Fibroblast of skin of right biceps (primary cell): ENCODE measurements at regions not wholly inside any gene's neighbourhood (a gene's known extent, or its start where the extent isn't known, plus 50 kb on each side); places are given as distances from the start of the nearest gene placed in this dataset.
"Not testable (repeated sequence)": the region's sequence is repeated elsewhere in the genome, so short reads cannot be mapped to it uniquely, and the experiment has no call there.

ENCODE experiments used
- DNase-seq: peaks from one replicate; pipeline ENCODE4 v3.0.0-alpha.2; 2013

DNA sequence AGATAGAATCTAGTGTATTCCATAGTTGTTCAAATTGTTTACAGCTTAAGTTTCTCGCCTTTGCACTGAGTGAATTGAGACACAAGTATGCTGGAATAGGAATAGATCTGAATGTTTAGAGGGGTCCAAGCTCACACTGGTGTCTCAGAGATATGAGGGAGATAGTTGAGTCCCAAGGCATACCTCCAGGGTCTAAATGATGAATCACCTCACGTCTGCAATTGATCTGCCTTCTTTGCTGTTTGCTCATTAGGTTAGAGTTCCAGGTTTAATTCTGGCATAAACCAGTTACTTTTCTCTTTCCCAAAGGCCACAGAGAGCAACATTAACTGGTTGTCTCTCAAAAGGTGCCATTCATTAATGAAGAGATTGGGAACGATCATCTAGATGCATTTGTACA, 106.3 kb upstream of the MME start:
- peak; percentile 47 for DNase-seq

DNA sequence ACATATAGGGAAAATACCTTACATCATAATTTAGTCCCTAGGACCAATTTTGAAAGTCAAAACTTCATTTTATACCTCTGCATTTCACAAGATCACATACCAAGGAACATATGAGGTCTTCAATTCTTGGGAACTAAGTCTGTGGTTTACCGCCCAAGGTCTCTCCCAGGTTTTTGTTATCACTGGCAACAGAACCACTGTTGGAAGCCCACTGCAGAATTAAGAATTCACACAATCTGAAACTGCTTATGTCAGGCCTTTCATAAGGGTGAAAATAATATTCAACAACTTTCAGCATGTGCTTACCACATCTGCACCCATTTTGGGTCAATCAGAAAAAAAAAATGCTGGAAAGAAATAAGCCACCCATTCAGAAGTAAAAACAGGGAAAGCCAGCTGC, 107.2 kb upstream of the MME start:
- peak; percentile 88 for DNase-seq

DNA sequence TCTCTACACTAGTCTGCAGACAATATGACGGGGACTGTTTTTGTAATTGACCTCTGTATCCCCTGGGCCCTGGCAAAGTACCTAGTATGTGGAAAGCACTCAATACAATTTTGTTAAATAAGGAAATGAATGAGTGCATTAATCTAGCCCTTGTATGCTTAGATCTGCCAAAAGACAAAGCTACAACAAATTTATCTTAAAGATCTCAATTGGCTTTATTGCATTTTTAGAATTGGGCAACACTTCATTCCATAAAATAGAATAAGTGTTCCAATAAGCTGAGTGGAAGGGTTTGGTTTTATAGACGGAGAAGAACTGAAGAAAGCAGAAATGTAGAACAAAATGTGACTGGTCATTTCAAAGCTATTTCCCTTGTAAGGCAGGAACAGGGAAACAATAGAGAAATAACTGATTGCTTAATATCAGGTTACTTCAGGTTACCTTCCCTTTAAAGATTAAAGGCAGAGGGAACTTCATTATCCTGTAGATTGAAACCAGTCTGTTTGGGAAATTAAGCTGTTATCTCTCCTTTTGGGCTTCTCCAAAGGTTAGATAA, 108.3 kb upstream of the MME start:
- peak; percentile 81 for DNase-seq

DNA sequence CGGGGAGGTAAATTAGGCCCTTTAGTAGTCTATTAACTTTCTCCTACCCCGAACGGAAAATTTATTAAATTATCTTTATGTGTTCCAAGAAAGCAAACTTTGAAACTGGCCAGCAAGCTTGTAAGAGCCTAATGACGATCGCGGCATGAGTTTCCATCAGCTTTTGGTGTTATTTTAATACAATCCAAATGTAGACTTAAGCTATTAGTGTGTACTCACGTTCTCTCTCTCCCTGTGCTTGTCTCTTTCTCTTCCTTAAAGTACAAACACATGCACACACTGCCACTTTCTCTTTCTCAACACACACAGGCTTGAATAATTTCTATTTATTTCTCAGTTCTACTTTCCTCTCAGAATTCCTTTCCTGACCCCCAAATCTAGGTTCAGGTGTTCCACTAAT, 108.8 kb upstream of the MME start:
- peak; percentile 49 for DNase-seq

DNA sequence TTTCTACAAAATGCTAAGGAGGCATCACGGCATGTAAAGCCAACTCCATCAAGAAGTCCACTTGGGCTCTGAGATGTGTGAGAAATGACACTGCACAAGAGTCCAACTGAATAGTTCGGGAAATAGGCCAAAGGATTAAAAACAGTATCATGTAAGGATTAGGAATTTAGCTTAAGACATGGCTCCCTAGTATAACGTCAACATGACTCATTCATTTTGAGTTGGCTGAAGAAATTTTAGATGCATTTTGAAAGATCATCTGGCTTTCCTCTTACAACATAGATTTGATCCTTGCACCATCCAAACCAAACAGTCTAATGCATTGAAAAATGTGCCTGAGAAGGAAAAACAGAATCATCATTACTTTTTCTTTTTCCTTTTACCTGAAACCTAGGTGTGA, 109.3 kb upstream of the MME start:
- DNase-seq = peak; percentile 92

DNA sequence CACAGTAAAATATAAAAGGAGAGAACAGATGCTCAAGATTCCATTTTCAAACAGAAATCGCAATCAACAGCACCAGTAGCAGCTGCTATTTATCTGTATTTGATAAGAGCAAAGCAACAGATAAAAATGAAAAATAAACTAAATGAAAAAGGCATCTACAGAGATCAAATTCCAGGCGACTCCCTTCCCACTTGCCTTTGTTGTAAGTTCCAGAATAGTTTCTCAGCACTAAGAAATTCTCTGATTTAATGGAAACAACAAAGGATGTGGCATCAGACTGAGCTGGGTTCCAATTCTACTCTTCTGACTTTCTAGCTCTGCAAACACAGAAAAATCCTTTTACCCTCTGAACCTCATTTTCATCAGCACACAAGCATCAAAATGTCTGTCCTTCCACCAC, 110.8 kb upstream of the MME start:
- no peak for DNase-seq

DNA sequence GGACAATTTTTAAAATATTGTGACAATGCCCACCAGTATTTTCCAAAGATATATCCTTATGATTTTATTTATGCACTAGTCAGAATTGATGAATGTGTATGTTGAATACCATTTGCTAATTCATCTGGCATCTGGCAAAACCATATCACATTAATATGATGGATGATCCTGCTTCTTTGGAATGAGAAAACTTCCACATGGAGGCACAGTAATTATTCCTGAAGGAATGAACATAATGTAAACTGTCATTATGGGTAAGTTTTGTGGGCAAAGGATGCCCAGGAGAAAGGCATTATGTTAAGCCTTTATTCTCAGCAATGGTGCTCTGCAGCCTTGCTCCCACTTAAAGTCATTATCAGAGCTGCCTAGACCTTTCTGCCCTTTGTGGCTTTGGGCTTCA, 113.0 kb upstream of the MME start:
- DNase-seq = peak; percentile 54

DNA sequence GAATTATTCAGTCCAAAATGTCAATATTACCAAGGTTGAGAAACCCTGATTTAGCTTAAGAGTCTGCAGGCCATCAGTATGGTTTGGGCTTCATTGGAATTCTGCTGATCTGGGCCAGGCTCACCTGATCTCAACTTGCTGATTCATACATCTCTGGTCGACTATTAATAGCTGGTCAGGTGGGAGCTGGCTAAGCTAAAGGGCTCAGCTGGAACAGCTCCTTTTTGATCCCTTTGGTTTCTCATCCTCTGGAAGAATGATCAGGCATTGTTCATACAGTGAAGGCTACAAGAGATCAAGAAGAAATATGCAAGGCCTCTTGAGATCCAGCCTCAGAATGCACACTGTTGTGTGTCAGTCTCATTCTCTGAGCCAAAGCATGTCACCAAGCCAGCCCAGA, 123.3 kb upstream of the MME start:
- DNase-seq = no peak

DNA sequence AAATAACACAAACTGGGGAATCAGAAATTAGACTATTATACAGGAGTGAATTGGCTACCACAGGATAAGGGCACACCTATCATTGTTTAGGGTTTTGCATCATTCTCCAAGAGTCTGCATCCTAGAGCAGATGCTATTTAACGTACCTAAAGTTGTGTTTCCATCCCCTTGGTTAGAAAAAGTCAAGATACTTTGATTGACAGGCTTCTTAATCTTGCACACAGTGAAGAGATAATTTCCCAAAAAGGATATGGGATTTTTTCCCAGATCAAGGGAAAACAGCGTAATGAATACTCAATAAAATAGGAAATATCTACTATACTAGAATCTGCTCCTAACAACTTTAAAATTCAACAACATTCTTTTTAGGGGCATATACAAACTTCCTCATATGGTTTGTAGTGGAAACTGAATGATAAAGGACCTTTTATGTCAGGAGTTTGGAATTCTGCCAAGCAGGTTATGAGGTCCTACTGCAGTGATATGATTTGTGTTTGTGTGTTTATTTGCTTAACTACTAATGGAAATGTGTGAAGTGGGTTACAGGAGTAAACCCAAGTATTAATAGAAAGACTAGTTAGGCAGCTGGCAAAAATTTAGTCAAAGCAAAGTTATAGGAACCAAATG, 124.1 kb upstream of the MME start:
- no peak for DNase-seq

DNA sequence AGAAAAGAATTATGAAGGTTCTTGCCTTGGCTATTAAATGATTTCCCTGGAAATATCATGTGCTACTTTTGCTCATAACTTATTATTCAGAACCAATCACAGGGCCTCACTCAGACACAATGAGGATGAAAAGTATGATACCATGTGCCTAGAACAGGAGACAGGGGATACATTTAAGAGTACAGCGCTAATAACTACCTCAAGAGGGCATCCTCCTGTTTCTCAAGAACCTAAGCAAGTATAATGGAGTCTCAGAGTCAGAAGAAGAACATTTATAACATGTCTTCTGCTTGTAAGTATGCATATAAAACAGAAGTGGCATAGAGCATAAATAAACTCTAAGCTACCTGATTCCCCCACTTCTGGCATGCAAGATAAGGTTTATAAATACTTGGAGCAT, 125.4 kb upstream of the MME start:
- peak; percentile 60 for DNase-seq

DNA sequence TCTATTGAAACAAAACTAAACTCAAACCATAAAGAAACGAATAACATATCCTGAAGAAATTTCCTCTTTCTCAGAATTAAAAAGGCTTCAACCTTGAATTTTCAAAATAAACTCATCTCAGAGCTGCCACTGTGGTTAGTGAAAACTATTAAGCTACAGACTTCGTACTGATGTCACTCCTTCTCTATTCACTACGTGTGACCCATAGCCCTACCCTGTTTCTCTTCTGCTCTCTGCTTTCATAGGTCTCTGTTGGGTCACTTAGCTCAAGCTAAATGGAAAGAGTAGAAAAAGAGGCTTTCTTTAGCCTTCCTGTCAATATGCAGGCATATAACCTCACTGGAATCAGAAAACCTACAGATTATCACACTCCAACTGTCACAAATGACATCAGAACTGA, 126.6 kb upstream of the MME start:
- no peak for DNase-seq

DNA sequence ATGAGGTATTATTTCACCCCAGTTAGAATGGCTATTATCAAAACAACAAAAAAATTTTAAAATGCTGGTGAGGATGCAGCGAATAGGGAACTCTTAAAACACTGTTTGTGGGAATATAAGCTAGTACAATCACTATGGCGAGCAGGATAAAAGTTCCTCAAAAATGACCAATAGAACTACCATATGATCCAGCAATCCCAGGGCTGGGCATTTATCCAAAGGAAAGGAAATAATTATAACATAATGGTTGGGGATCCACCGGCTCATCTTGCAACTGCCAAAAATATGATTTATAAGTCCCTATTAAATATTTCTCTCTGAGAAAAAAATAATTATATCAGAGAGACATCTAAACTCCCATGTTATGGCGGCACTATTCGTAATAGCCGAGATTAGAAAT, 127.6 kb upstream of the MME start:
- no peak for DNase-seq

DNA sequence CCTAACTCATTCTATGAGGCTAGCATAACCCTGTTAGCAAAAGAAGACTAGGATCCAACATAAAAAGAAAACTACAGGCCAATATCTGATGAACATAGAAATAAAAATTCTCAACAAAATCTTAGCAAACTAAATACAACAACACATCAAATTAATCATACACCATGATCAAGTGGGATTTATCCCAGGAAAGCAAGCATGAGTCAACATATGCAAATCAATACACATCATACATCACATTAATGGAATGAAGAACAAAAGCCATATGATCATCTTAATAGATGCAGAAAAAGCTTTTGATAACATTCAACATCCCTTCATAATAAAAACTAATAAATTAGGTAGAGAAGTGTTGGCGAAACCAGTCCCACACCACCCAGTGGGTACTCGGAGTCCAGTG, 136.1 kb upstream of the MME start:
- no peak for DNase-seq

DNA sequence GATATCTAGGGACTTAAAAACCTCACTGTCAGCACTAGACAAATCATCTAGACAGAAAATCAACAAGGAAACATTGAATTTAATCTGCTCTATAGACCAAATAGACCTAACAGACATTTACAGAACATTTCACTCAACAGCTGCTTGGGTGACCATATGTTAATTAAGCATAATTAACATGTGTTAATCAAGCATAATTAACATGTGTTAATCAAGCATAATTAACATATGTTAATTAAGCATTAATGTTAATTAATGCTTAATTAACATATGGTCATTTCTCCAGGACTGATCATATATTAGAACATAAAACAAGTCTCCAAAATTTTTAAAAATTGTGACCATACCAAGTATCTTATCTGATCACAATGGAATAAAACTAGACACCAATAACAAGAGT, 137.3 kb upstream of the MME start:
- no peak for DNase-seq

DNA sequence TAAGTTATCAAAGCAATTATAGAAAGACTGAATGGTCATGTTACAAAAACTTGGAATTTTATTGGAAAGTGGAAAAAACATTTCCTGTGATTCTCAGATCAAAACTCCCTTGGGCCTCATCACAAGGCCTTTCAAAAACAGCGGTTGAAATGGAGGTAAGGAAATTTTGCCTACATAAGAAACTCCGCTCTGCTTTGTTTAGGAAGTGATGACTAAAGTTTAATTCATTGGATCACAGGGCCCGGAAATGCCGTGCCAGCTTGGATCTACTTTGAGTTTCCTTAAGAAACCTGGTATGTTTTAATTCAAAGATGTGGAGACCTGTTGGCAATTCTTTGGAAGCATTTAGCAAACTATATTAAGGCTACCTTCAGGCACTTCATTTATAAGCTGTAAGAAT, 143.9 kb upstream of the MME start:
- no peak for DNase-seq

DNA sequence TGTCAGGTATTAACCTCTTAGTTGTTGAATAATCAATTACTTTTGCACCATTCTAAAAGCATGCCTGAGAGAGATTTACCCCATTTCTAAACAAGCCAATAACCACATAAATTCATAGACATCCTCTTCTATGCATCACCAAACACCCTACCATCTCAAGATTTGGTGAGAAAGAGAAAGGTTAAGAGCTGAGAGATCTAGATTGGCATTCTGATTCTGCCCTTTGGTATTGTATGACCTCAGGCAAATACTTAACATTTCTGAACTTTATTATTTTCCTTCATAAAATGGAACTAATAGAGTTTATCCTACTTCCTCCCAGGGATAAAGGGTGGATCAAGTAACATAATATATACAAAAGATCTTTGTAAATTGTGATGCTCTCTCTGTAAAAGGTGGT, 146.5 kb upstream of the MME start:
- DNase-seq = no peak

DNA sequence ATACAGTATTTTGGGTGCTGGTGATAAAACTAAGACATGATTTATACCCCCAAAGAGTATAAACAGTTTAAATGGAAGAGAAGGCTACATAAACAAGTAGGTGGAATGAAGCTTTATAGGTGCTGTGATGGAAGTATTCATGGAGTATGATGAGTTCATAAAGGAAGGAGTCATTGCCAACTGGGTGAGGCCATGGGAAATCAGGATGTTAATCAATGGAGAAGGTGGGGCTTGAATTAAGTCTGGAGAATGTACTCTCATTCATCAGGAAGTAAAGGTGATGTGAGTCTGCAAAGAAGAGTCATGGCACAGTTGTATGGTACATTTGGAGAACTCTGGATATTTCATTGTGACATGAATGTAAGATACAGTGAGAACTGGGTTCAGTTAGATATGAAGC, 147.5 kb upstream of the MME start:
- no peak for DNase-seq

DNA sequence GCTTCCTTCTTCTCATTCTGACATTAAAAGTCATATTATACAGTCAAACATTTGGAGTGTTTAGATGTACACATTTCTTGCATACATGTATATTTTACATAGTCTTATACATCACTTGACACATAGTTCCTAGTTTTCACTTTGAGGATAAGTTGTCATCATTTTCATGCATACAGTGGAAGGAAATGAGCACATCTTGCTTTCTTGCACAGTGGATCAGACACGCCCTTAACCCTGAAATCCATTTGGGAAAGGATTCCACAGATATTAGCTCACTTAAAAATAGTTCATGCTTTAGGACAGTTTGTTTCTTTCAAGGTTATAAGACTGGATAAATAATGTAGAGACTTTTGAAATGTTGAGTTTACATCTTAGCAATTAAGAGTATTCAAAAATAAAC, 148.6 kb upstream of the MME start:
- DNase-seq = peak; percentile 59

DNA sequence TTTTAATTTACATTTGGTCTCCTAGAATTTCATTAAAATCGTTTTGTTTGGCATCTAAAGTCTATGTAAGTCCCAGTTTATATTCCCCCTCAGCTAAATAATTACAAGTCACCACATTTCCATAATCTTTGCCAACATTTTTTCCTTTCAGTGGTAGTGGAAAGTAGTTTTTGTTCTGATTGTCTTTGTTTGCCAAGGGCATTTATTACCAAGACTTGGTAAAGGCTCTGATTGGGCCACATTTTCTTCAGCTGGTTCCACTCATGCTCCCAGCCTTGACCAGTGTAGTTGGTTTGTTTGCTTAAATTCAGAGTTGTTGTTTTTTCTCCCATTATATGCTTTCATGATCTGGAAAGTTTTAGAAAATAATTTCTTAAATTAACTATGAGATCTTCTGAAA, 153.4 kb upstream of the MME start:
- DNase-seq = no peak

DNA sequence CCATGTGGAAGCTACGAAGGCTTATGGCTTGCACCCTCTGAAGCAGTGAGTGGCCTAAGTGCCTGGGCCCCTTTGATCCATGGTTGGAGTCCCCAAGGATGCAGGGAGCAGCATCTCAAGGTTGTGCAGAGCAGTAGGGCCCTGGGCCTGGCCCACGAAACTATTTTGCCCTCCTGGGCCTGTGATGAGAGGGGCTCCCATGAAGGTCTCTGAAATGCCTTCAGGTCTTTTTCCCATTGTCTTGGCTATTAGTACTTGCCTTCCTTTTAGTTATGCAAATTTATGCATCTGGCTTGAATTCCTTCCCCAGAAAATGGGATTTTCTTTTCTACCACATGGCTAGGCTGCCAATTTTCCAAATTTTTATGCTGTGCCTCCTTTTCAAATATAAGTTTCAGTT, 158.8 kb upstream of the MME start:
- no peak for DNase-seq

DNA sequence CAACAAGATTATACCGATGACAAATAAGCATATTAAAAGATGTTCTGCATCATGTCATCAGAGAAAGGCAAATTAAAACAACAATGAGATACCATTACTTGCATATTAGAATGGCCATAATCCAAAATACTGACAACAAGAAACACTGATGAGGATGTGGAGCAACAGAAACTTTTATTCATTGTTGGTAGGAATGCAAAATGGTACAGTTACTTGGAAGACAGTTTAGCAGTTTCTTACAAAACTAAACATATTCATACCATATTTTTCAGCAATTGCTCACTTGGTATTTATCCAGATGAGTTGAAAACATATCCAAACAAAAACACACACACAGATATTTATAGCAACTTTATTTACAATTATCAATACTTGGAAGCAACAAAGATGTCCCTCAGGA, 160.9 kb upstream of the MME start:
- no peak for DNase-seq

DNA sequence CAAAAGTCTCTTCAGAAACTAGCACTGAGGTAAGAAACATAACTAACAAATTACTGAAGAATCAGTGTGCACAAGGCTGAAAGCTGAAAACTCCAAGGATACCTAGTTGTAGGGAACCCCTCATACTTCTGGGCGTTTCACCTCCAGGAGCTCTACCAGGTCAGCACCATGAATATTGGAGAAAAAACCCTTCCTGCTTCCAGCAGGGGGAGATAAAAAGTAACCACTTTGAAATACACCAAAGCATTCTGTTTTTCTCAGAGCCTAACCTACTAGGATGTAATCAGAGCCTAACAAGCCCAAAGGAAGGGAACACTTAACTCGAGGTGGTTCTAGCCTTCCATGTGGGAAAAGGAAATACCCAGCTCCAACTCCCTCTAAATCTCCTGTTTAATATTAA, 175.8 kb upstream of the MME start:
- peak; percentile 25 for DNase-seq

DNA sequence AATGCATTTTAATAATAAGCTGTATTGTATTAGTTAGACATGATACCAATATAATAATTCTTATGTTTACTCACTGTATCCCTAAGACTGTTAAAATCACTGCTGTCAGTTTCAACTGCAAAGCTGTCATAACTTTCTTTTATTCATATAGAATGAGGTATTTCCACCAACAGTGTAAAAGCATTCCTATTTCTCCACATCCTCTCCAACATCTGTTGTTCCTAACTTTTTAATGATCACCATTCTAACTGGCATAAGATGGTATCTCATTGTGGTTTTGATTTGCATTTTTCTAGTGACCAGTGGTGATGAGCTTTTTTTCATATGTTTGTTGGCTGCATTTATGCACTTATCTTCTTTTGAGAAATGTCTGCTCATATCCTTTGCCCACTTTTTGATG, 177.6 kb upstream of the MME start:
- not testable (repeated sequence) for DNase-seq

DNA sequence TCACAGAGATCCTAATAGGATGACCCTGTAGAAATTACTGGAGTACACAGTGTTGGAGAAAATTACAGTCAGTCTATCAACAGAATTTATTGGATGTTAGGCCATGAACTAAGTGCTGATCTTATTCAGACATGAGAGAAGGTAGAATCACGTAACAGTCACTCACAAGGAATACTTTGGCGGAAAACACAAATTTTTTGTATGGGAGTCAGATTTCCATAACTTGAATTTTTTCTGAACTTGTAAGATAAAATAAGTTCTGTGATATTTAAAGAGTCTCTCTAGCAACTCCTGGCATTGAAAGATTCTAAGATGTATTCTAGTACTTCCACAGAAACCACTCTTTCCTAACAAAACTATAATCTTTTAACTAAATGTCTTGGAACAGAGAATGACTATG, 178.8 kb upstream of the MME start:
- DNase-seq = peak; percentile 46

DNA sequence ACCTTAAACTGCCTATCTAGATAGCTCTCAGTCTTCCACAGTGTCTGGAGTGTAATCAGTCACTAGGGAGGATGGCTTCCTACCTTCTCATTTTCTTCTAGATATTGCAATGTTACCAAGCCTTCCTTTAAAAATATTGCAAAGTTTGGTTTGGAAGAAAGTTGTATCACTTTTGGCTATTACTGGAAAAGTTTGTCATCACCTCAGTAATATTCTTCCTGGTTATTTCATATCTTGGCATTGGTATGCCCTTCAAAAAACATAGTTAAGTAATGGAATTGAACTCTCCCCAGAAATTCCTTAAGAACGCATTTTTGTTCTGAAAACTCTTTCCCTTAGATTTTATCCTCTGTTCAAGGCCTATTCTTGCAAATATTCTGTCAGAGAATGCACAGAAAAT, 179.3 kb upstream of the MME start:
- DNase-seq = no peak

DNA sequence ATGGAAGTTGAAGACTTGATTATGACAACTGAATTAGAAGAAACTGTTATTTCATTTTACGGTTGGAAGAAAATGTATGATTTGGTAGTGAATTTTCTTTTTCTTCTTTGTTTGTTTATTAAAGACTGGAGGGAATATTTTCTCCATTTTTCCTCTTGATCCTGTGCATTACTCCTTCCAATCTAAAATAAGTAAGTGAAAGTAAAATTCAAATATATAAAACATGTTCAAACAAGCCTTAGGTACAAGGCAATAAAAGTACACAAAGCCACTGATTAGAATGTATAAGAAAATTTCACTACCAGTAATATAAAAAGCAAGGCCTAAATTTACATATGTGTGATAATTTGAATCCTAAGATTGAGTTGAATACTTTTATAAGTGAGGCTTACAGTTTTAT, 181.2 kb upstream of the MME start:
- DNase-seq = no peak
